Left renal cortex interstitium (tissue), 4 donors: ENCODE measurements at regions not wholly inside any gene's neighbourhood (a gene's known extent, or its start where the extent isn't known, plus 50 kb on each side); places are given as distances from the start of the nearest gene placed in this dataset.
"Not testable (repeated sequence)": the region's sequence is repeated elsewhere in the genome, so short reads cannot be mapped to it uniquely, and the experiment has no call there.

Source experiments
- DNase-seq, 4 donors: peaks; one replicate each; pipeline ENCODE4 v3.0.0-alpha.2; 2013; ENCODE audit warnings: low read depth in 4 of 4, low spot score in 2 of 4, missing footprints in 1 of 4

DNA sequence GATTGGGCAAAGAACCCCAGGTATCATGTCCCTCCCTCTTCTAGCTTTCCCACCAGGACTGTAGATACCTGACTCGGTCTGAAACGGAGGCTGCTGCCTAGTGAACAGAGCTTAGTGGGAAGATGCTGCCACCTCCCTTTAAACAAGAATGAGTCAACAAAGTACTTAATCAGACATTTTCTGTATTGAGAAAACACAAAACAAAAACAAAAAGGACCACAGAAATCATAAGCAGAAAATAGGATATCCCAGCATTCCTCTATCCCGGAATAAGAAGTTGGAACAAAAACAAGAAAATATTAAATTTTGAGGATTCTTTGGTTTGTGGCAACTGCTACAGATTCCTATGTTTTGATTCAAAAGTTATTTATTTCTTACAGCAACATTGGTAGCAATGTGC is 51.7 kb upstream of the COL8A1 start:
- no peak for DNase-seq

DNA sequence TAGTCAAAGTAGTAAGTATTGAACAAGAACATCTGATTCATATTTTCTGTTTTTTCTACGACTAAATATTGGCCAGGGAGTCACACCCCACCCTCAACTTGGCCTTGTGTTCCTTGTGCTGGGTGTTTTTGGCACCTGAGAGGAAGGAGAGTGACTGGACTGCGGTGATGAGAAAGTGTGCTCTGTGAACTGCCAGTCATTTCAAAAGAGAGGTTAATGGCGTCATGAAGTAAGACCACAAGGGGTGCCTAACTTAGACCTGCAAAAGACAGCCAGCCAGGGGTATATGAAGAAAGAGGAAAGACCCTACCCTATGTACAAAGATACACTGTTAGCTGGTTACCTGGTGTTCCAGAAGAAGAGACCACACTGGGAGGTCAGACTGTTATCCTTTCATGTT is 58.4 kb upstream of the COL8A1 start:
- no peak for DNase-seq

DNA sequence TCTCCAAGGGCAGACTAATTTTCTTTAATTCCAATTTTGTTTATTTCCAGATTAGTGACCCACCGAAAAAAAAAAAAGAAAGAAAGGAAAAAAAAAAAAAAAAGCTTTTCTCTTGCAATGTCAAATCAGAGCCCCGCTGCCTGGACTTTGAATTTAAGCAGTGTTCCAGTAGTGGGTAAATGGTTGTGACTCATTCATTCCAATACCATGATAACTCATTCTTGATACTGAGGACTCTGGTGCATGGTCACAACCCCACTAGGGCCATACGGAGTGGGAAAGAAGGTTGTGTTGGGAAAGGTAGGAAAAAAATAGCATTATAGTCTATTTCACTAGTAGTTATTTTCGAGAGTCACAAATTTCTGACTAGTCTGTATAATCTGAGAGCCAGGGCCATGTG is 59.1 kb upstream of the COL8A1 start:
- DNase-seq = no peak

DNA sequence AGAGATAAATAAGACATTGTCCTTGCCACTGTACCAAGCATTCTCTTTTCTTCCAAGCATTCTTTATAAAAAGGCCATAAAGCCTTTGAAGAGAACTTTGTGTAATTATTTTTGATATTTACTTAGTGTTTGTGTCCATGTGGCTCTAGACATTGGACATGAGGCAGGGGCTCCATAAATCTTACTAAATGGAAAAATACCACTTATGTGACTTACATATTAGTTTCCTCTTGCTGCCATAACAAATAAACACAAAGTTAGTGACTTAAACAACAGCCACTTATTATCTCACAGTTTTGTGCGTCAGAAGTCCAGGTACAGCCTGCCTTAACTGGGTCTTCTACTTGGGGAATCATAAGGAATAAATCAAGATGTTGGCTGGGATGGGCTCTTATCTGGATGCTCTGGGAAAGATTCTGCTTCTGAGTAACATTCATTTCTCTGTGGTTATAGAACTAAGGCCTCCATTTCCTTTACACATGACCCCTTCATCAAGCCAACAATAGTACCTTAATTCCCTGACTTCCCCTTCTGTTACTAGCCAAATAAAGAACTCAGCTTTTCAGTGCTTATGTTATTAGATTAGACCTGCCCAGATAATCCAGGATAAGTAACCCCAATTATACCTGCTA is 59.9 kb upstream of the COL8A1 start:
- no peak for DNase-seq

DNA sequence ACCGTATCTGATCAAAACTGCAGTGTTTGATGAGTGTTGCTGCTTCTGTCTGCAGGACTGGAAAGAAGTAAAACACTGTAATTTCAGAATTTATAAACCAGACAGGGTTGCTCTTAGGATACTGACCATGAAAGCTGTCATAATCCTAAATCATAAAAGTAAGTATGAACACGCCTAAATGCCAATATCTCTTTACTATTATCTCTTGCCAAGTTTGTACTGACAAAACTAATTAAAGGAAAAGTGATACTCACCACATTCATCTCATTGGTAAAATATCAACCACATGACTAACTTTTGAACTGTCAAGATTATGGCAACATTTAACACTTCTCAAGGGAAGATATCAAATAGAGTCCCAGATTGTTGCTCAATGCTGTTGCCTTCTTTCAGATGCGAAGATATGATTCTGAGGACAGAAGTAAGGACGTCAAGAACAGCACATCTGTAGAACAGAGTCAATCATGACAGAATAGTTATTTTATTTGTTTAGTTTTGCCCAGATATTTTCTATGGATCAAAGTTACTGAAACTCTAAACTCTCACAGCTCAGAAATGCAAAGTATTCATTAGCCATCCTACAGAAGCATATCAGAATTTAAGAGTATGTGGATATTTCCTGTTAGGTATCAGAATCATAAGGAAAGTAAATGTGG is 61.4 kb upstream of the COL8A1 start:
- DNase-seq = no peak

DNA sequence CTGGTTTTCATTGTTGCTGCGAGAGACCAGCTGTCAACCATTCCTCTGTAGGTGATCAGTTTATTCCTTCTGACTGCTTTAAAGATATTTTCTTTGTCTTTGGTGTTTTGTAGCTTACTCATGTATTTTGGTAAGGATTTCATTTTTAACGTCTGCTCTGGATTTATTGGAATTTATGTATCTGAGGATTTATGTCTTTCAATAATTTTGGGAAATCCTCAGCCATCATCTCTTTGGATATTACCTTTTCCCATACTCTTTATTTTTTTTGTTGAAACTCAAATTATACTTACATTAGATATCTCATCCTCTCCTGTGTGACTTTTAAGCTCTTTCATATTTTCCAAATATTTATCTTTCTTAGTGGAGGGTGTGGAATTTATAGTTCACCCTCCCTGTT is 62.7 kb upstream of the COL8A1 start:
- no peak for DNase-seq

DNA sequence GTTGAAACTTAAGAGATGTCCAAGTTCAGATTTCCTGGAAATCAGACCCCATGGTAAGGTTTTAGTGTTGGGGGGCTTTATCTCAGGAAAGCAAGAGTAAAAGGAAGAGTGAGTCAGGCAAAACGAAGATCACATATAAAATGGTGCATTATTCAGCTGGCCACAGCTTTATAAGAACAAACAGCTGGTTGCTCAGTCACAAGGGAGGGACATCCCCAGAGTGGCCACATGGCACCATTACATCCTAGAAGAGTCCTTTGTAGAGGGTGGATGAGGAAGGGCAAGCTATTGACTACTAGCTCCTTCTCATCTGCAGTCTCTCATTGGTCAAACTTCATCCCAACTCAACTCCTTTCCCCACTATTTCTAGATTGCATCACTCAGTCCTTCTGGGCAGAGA is 68.3 kb upstream of the COL8A1 start:
- no peak for DNase-seq

DNA sequence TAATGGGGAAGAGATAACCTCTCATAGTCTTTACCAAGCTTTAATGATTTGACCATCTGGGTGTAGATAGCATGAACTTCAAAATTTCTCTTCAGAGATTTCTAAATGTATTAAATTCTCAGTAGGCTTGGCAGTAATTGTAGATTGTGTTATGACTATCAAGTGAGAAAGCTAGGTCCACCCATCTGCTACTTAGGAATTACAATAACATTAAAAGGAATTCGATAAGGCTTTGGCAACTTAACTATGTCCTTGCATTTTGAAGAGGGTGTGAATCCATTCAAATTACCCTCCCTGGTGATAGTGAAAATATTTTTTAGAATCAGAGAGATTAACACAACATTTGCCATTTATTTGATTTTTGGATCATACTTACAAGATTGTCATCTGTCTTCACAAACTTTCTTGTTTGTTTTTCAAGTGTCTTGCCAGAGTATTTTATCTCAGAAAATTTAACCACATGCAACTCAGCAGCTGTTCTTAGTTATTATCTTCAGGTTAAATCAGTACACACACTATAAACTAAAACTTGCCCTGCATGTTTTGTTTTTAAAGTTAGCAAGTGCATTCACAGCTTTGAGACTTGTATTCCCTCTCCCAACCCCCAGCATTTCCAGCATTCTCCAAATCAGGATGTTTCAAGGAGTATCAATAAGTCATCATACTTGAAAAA is 69.6 kb upstream of the COL8A1 start:
- no peak for DNase-seq

DNA sequence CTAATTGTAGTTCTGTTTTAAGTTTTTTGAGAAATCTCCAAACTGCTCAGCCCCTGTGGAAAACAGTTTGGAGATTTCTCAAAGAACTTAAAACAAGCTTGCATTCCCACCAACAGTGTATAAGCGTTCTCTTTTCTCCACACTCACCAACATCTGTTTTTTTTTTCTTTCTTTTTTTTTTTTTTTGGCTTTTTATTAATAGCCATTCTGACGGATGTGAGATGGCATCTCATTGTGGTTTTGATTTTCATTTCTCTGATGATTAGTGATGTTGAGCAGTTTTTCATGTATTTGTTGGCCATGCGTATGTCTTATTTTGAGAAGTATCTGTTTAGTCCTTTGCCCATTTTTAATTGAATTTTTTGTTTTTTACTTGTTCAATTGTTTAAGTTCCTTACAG is 73.1 kb upstream of the COL8A1 start:
- DNase-seq = no peak

DNA sequence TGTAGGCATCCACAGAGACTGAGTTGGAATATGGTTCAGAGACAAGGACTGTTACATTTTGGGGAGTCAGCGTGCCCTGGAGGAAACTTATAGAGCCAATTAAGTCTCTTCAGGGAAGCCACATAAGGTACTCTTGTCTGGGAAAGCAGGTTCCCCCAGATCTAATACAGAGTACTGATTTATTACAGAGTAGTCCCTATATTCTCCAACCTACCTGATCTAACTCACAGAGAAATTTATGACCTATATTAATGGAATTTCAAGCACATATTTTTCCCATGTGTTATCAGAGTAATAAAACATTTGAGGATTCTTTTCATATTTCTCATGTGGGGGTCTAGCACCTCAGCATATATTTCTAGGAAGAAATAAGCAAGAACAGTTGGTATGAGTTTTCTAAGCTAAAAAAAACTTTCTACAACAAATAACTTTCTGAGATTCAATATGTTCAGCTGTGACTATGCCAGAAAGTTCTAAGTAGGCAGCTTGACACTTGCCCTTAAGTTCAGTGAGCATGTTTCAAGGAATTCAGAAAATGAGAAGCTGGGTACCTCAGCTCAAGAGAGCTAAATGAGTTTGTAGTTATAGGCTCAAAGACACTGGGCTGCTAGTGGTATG is 75.3 kb upstream of the COL8A1 start:
- DNase-seq = no peak

DNA sequence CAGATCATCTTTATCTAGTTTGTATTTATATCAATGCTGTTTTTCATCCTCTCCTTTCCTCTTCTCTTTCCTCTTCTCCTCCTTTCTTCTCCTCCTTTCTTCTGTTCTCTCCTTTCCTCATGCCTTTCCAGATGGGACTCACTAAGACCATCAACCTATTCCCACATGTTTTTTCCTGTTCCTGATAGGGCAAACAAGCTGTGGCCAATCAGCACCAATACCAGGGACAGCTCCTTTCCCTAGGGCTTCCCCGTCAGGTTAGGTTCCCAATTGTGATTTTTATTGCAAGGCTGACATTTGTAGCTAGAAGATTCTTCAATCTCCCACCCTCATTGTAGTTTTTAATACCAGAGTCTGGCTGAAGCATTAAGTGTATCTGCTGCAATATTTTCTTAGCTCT is 76.3 kb upstream of the COL8A1 start:
- peak in 2 of 4 donors; percentile 24 to 48 for DNase-seq

DNA sequence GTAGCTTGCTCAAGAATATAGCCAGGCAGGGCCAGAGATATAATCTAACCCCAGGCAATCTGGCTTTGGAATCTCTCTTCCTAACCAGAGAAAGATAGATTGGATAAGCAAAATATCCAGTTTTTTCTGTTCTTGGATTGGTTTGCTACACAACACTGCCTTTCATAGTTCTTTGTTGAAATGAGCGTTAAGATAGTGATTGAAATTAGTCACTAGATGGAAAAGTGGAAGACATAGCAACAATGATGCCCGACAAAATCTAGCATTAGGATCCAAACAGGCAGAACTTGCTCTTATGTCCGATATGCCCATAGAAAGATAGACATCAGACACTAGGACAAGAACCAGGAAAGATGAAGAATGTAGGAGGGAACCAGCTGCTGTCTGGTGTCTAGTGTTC is 77.3 kb upstream of the COL8A1 start:
- DNase-seq = no peak

DNA sequence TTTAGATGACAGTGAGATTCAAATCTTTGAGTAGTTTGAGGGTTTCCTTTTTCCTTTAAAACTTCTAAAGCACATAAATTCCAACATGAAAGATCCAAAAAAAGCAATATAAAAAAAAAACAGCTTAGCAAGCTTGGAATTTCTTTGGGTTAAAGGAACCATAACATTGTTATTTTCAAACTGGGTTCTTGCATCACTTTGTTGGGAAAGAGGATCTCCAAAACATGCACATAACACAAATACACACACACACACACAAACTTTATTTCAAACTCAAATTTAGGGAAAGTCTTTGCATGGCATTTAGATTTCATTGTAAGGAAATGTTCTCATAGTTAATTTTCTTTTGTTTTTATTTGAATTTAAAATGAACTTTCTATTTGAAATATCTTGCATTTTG is 79.2 kb upstream of the COL8A1 start:
- no peak for DNase-seq

DNA sequence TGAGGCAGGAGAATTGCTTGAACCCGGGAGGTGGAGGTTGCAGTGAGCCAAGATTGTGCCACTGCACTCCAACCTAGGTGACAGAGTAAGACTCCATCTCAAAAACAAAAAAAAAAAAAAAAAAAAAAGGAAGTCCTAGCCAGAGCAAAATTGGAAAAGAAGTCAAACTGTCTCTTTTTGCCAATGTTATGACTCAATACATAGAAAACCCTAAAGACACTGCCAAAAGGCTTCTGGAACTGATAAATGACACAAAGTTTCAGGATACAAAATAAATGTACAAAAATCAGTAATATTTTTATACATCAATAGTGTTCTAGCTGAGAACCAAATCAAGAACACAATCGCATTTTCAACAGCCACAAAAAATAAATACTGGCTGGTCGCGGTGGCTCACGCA is 82.5 kb upstream of the COL8A1 start:
- DNase-seq = not testable (repeated sequence)

DNA sequence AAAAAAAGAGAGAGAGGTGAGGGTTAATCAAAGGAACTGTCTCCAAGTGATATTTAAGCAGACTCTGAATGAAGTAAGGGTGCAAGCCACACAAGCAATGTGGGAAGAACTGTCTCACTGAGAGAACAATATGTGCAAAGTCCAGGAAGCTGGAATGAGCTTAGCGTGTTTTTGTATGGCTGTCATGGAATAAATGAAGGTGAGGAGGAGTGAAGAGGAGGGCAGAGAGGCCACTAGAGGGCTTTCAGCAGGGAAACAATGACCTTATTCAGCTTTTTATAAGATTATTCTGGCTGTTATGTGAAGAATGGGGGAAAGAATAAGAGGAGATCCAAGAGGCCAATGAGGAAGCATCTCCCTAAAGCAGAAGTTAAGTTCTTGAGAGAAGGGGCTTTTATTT is 86.9 kb upstream of the COL8A1 start:
- DNase-seq = no peak

DNA sequence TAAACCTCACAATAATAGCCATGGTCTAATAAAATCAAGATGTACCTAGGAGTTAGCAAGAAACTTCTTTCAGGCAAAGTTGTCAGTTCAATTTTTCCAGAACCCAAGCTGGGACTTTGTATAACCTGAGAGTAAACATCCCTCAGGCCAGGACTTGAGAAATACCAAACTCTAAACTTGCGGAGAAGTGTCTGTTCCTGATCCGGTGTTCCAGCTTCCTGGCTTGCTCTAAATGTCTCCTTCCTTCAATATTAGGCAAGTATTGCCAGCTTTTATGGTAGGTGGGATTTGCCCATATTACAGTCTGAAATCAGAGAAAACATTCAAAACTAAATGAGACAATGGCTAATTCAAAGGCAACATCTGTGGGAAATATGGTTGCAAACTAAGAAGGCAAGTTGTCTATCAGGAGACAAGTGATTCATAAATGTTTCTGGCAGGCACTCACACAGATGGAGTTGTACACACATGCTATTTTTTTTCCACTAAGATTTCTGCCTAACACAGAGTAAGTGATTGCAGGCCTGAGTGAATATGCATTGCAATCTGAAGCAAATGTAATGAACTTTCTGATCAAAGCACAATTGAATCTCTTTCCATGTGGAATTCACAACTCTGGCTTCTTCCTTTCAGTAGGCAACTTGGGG is 88.3 kb upstream of the COL8A1 start:
- no peak for DNase-seq

DNA sequence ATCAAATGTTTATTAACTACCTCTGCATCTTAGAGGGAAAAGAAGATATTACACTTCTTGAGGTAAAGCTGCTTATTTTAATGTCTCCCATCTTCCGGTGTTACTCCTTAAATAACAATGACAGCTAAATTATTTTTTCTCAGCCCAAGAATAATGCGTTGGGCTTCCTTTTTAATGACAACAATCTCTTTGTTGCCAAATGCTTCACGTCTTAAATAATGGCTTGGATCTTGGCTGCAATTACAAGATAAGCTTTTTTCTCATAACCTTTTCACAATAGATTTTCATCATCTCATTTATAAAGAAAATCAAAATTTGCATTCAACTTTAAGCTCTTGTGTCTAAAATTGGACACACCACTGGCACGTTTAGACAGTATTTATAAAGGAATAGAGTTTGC is 89.2 kb upstream of the COL8A1 start:
- DNase-seq = no peak

DNA sequence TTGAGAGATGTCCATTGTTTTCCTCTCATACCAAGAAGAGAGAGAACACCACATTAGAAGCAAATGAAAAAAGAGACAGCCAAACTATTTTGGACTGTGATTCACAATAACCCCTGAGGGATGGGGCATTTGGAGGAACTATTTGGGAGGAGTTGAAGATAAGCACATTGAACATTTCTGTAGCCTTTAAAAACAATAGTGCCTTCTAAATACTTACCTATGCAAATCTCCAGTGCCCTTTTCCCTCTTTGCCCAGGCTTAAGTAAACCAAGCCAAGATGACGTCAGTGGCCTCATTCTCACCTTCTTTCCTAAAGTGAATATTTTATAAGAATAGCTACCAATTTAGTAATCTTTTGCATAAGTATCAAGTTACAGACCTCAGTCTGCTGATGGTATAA is 89.7 kb upstream of the COL8A1 start:
- DNase-seq = no peak

DNA sequence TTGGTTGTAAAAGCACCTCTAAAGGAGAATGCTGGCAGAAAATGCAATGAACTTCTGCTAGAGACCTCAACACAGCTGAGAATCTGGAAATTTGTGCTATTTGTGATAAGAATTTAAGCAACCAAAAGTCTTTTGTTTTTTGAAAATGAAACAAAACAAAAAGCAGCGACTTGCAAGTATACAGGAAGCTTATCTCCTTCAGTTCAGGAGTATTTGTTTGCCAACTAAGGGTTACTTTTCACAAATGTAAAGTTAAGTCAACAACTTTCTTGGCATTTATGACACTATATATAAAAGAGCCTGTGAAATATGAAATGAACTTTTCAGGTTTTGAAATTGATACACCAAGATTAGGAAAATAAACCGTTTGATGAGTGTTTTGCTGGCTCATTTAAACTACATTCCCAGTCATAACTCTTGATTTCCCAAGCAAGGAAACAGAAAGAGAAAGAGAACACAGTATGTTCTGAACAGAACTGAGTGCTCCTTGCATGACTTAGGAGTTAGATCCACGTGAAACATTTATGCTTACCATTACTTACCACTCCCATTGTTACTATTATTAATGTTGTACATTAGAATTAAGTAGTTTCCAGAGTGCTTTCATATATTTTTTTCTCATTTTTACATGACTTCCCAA is 92.3 kb upstream of the COL8A1 start:
- no peak for DNase-seq

DNA sequence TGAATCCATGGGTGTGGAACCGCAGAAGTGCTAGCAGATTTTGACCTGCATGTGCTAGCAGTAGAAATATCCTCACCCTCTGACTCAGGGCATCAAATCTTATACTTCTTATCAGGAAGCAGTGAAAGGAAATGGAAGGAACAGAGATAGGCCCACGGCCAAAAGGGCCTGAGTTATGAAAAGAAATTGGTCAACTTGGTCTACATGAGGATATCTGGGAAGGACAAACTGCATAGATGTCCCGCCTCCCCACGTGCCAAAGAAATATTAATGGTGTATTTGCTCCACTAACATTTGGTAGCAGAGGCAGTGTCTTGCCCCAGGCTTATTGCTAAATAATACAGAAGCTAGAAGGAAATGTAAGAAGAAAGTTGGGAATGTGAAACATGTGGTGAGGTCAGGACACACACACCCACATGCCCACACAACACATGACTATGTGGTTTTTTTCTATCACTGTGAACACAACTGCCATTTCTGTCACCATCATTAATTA is 93.6 kb upstream of the COL8A1 start:
- no peak for DNase-seq

DNA sequence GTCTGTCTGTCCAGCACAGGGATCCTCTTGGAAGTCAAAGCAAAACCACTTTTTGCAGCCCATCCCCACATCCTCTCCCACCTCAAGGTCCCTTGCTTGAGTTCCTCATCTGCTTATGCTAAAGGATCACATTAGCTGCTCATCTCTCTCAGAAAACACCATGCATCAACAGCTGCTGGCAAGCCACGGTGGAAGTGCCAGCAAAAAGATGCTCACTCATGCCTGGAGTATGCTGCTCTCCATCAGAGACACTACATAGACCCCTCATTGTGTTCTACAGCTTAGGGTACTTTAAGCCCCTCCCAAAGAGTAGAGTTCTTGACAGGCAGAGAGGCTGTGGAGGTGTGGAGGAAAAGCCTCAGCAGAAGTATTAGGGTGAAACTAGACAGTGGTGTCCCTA is 94.6 kb upstream of the COL8A1 start:
- no peak for DNase-seq
